Astrocyte of the spinal cord (primary cell): ENCODE measurements at regions not wholly inside any gene's neighbourhood (a gene's known extent, or its start where the extent isn't known, plus 50 kb on each side); places are given as distances from the start of the nearest gene placed in this dataset.

Experiments
- DNase-seq: peaks from one replicate; pipeline ENCODE4 v3.0.0; 2011; ENCODE audit warnings: low read depth, low spot score
- H3K4me3 ChIP-seq: 2 replicates; pipeline ENCODE4 v1.5.1; 2011; ENCODE audit warnings: low read depth, mild to moderate bottlenecking, low read length, moderate library complexity
- CTCF ChIP-seq: IDR thresholded peaks from 2 replicates; pipeline ENCODE4 v1.5.1; 2012; ENCODE audit warnings: low read depth, mild to moderate bottlenecking, low read length, inconsistent platforms
- in situ Hi-C: cut with HindIII; loops from 2 replicates; pipeline ENCODE4 v1.10.0; 2017; ENCODE audit warnings: low sequenced_read_pairs

- H3K4me3 ChIP-seq: no peak overlapping the region
- no peak for DNase-seq
- in situ Hi-C loops: no loop called here
- no peak for TF ChIP-seq CTCF
These were observed 77.4 kb upstream of the ANXA1 start for GRCh38 chr9:73074176-73074708.

- DNase-seq: peak; percentile 16
- in situ Hi-C loops: no loop called here
- no peak overlapping the region for H3K4me3 ChIP-seq
- TF ChIP-seq CTCF: no peak
These were observed 78.1 kb upstream of the ANXA1 start for GRCh38 chr9:73073337-73074175.

- in situ Hi-C loops: no loop called here
- no peak for DNase-seq
- peak; percentile 8 for TF ChIP-seq CTCF
- H3K4me3 ChIP-seq: no peak overlapping the region
These were observed 84.6 kb upstream of the ANXA1 start for GRCh38 chr9:73067074-73067473.

GRCh38 chr9:73065439-73065838 lies 86.2 kb upstream of the ANXA1 start:
- no peak overlapping the region for H3K4me3 ChIP-seq
- in situ Hi-C loops: no loop called here
- no peak for TF ChIP-seq CTCF
- DNase-seq: no peak

- H3K4me3 ChIP-seq: no peak overlapping the region
- in situ Hi-C loops: no loop called here
- no peak for DNase-seq
- TF ChIP-seq CTCF: no peak
These were observed 87.3 kb upstream of the ANXA1 start for GRCh38 chr9:73064315-73064714.

GRCh38 chr9:73061146-73061545 lies 90.5 kb upstream of the ANXA1 start:
- TF ChIP-seq CTCF: no peak
- H3K4me3 ChIP-seq: no peak overlapping the region
- in situ Hi-C loops: no loop called here
- DNase-seq: no peak
